ENCODE measurements at regions not wholly inside any gene's neighbourhood (a gene's known extent, or its start where the extent isn't known, plus 50 kb on each side); places are given as distances from the start of the nearest gene placed in this dataset.

GRCh38 chr3:23734481-23734880, 71.3 kb upstream of the UBE2E1 start:
- TF ChIP-seq EZH2 (IDR thresholded peaks at IDR 0.05) (no peak), POLR2AphosphoS5 (IDR thresholded peaks at IDR 0.05; ENCODE audit: borderline replicate concordance, low read depth, low read length) (no peak)

Measured in SK-N-MC (cell line).